ENCODE measurements at regions not wholly inside any gene's neighbourhood (a gene's known extent, or its start where the extent isn't known, plus 50 kb on each side); places are given as distances from the start of the nearest gene placed in this dataset.

DNA sequence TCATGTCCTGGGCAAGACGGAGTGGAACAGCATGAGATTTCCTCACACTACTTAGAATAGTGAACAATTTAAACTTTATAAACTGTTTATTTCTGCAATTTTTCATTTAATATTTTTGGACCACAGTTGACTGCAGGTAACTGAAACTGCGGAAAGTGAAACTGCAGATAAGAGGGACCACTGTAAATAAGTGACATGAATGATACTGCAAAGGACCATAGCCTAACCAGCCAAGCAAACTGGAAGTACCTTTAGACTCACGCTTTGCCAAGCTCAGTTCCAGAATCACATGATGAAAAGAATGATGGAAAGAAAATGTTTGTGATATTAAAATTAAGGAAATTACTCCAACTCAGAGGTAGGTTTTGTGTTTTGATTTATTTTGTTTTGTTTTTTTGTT, 94.6 kb upstream of the ITGA4 start:
- FAIRE-seq (no peak), DNase-seq (ENCODE audit: insufficient read length) (no peak)

DNA sequence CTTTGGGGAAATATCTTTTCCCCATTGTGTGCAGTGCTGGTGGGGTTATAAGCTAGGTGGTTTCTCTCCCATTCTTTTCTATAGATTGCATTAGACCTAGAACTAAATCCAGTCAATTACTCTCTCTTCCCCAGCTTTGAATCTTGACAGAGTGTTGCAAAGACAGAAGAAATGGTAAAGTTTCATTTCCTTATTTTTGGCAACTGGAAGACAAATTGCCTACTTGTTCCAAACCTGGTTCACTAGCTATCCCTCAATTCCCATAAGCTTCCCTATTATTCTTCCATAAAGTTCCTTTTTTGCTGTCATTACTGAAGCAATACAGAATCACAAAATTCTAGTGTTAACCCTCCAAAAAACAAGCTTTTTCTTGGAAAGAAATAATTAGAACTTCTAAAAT, 94.0 kb upstream of the ITGA4 start:
- DNase-seq (ENCODE audit: insufficient read length) (no peak), FAIRE-seq (peak; percentile 51)
- no peak for TF ChIP-seq POLR2AphosphoS5 (IDR thresholded peaks at IDR 0.05; ENCODE audit: low read depth, low read length)
- TF ChIP-seq POLR2A (IDR thresholded peaks at IDR 0.05; ENCODE audit: low read depth, low read length): no peak
- TF ChIP-seq TAF1 (IDR thresholded peaks at IDR 0.05; ENCODE audit: borderline replicate concordance, low read depth, low read length): no peak

More for the DNA sequence above, 94.6 kb upstream of the ITGA4 start:
- TF ChIP-seq POLR2AphosphoS5 (IDR thresholded peaks at IDR 0.05; ENCODE audit: low read depth, low read length) (no peak), POLR2A (IDR thresholded peaks at IDR 0.05; ENCODE audit: low read depth, low read length) (no peak), TAF1 (IDR thresholded peaks at IDR 0.05; ENCODE audit: borderline replicate concordance, low read depth, low read length) (no peak)

DNA sequence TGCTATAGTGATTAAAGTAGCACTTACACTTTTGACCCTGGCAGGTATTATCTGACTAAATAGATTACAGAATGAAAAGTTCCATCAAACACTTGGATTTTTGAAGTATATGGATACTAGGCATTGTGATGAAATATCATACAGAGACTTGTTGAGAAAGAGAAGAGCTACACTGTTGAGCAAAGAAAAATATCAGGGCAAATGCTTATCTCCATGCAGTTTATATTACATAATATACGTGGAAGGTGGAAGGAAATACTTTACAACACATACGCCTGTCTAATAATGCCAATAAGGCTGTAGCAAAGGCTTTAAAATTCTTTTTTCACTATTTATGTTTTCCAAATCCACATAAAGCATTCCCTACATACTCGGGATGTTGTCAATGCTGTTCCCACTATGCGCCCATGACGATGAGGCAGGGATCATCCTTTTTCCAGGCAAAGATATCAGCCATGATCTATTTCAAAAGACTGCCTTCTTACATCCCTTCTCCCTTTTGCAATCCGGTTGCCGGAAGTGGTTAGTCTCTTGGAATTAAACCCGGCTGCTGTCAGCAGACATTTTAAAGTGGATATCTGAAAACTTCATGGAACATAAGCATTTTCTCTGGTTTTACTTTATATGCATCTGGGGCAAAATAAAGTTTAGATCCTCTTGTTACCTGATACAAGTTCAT, 92.6 kb upstream of the ITGA4 start:
- no peak for DNase-seq (ENCODE audit: insufficient read length)
- no peak for FAIRE-seq
- no peak for TF ChIP-seq POLR2A (IDR thresholded peaks at IDR 0.05; ENCODE audit: low read depth, low read length)
- no peak for TF ChIP-seq TAF1 (IDR thresholded peaks at IDR 0.05; ENCODE audit: borderline replicate concordance, low read depth, low read length)
- no peak for TF ChIP-seq POLR2AphosphoS5 (IDR thresholded peaks at IDR 0.05; ENCODE audit: low read depth, low read length)

DNA sequence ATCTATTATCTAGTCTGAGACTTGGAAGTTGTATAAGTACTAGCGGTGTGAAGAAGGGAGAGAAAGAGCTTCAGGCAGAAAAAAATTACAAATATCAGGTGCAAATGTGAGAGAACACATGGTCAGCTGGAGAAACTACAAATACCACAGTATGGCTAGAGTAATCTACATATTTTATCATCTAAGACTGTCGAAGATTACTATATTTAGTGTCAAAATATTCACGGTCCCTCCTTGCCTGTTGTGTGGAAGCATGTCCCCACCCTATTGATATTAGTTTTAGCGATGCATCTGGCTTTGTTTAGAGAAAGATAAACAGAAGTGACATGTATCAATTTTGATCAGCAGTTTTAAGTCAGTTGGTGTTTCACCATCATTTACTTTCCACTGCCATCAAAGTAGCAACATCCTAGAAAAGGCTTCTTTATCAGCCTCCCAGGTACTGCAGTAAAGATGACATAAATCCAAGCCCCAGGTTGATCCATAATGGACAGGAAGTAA, 90.5 kb upstream of the ITGA4 start:
- DNase-seq (ENCODE audit: insufficient read length) (no peak), FAIRE-seq (peak; percentile 73)
- TF ChIP-seq POLR2A (IDR thresholded peaks at IDR 0.05; ENCODE audit: low read depth, low read length) (no peak), TAF1 (IDR thresholded peaks at IDR 0.05; ENCODE audit: borderline replicate concordance, low read depth, low read length) (no peak), POLR2AphosphoS5 (IDR thresholded peaks at IDR 0.05; ENCODE audit: low read depth, low read length) (no peak)

DNA sequence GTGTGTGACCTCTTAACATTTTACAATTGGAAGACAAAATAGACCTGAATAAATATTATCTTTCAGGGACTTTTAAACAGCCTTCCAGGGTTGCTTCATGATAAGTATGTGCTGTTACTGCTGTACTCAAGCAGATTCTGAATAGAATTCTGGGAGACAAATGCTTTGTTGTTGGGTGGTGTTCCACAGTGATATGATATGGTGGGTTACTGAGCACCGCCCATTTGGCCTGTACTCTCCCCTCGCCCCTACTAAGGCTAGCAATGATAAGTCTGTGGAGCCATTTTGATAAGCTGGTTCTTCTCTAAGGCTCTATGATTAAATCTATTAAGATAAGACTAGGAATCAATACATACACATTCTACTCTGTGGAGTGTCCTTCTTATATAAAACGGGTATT, 89.8 kb upstream of the ITGA4 start:
- TF ChIP-seq POLR2A (IDR thresholded peaks at IDR 0.05; ENCODE audit: low read depth, low read length): no peak
- TF ChIP-seq TAF1 (IDR thresholded peaks at IDR 0.05; ENCODE audit: borderline replicate concordance, low read depth, low read length): no peak
- no peak for TF ChIP-seq POLR2AphosphoS5 (IDR thresholded peaks at IDR 0.05; ENCODE audit: low read depth, low read length)
- DNase-seq (ENCODE audit: insufficient read length) (no peak), FAIRE-seq (no peak)

DNA sequence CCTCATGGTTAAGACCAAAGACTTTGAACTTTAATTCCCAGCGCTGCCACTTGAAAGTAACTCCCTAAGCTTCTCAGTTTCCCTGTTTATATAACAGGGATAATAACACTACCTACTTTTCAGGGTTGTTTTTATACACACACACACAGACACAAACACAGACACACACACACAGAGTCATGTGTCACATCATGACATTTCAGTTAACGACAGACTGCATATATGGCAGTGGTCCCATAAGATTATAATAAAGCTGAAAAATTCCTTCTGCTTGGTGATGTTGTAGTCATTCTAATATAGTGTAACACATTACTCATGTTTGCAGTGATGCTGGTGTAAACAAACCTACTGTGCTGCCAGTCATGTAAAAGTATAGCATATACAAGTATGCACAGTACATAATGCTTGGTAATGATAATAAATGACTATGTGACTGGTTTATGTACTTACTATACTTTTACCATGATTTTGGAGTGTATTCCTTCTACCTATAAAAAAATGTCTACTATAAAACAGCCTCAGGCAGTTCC, 89.2 kb upstream of the ITGA4 start:
- FAIRE-seq: peak; percentile 71
- TF ChIP-seq POLR2AphosphoS5 (IDR thresholded peaks at IDR 0.05; ENCODE audit: low read depth, low read length): no peak
- TF ChIP-seq POLR2A (IDR thresholded peaks at IDR 0.05; ENCODE audit: low read depth, low read length): no peak
- no peak for TF ChIP-seq TAF1 (IDR thresholded peaks at IDR 0.05; ENCODE audit: borderline replicate concordance, low read depth, low read length)
- no peak for DNase-seq (ENCODE audit: insufficient read length)

DNA sequence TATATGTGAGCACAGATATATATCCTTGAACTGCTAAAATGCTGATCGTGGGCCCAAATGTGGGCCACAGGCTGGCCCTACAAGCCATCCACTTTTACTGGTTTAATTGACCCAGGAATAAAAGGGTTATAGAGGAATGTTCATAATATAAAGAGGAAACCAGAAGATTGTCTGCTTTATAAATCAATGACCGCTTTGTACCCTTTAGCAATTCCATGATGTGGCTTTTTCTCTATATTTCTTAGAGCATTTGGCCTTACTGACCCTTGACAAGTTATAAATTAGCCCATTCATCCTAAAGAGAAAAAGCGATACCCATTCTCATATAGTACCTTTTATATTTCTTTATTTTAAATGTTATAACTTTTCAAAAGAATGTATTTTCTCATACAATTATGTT, 87.1 kb upstream of the ITGA4 start:
- TF ChIP-seq TAF1 (IDR thresholded peaks at IDR 0.05; ENCODE audit: borderline replicate concordance, low read depth, low read length) (no peak), POLR2AphosphoS5 (IDR thresholded peaks at IDR 0.05; ENCODE audit: low read depth, low read length) (no peak), POLR2A (IDR thresholded peaks at IDR 0.05; ENCODE audit: low read depth, low read length) (no peak)
- no peak for FAIRE-seq
- DNase-seq (ENCODE audit: insufficient read length): no peak

DNA sequence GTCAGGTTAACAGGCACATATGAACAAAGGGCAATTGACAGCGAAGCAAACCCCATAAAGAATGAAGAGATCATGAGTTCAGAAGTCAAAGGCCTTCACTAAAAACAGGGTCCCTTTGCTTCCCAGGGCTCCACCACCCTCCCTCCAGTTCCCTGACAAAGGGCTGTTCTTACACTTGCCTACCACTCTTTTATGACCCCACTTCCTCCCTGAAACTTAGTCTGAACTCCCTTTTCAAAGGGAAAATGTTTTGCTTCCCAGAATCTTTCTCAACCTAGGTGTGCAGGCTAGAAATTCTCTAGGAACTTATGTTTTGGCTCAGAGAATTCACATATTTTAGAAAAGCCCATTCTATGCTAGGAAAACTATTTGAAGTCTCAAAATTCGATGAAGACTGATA, 86.0 kb upstream of the ITGA4 start:
- TF ChIP-seq TAF1 (IDR thresholded peaks at IDR 0.05; ENCODE audit: borderline replicate concordance, low read depth, low read length): no peak
- TF ChIP-seq POLR2AphosphoS5 (IDR thresholded peaks at IDR 0.05; ENCODE audit: low read depth, low read length): no peak
- TF ChIP-seq POLR2A (IDR thresholded peaks at IDR 0.05; ENCODE audit: low read depth, low read length): no peak
- no peak for DNase-seq (ENCODE audit: insufficient read length)
- no peak for FAIRE-seq

DNA sequence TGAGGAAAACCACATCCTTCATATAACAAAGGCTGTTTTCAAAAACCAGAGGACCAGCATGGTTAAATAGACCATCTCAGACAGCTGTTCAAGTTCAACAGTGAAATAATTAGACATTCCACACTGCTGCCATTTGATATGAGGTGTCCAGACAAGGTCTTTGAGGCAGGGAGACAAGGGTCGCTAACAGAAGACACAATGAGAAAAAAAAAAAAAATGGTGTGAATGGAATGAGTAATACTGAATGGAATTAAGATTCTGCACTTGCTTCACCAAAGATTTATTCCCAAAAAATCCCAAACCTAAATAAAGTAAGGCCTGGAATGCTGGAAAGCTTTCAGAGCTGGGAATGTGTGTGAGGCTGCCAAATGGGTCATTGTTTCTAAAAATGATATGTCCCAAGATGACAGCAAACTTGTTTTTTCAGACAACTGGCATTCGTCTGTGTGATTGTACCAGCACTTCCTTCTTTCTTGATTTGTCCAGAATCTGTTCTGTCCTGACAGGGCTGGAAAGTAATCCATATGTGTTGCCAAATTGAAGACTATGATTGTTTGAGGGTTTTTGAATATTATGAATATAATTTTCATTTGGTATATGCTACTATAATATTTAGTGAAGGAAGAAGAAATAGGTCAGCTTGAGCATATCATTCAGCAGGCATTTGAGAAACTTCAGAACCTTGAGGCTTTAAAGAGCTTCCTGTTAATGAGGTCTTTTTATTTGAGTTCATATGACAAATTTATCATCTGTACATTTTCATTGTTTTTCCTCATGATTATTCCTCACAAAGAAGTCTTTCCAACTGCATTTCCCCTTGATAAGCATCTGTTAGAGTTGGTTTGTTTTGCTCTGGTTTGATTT, 85.2 kb upstream of the ITGA4 start:
- no peak for TF ChIP-seq POLR2AphosphoS5 (IDR thresholded peaks at IDR 0.05; ENCODE audit: low read depth, low read length)
- no peak for TF ChIP-seq POLR2A (IDR thresholded peaks at IDR 0.05; ENCODE audit: low read depth, low read length)
- TF ChIP-seq TAF1 (IDR thresholded peaks at IDR 0.05; ENCODE audit: borderline replicate concordance, low read depth, low read length): no peak
- FAIRE-seq (peak; percentile 24), DNase-seq (ENCODE audit: insufficient read length) (no peak)

DNA sequence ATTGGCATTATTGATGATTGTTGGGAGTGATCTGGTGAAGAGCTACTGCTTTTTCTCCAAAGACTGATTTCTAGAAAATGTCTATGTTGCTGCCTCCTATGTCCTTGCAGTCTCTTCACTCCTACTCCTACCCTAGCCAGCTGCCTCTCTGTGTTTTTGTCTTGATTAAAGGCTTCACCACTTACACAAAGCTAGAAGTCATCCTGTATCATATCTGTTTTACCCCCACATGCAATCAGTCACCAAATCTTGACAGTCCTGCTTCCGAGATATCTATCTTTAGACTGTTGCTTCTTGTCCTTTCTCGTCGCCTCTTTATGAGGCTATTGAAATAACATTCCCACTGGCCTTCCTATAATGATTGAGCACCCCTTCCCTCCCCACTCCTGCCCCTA, 84.5 kb upstream of the ITGA4 start:
- DNase-seq (ENCODE audit: insufficient read length): no peak
- no peak for FAIRE-seq
- TF ChIP-seq POLR2A (IDR thresholded peaks at IDR 0.05; ENCODE audit: low read depth, low read length) (no peak), POLR2AphosphoS5 (IDR thresholded peaks at IDR 0.05; ENCODE audit: low read depth, low read length) (no peak), TAF1 (IDR thresholded peaks at IDR 0.05; ENCODE audit: borderline replicate concordance, low read depth, low read length) (no peak)

DNA sequence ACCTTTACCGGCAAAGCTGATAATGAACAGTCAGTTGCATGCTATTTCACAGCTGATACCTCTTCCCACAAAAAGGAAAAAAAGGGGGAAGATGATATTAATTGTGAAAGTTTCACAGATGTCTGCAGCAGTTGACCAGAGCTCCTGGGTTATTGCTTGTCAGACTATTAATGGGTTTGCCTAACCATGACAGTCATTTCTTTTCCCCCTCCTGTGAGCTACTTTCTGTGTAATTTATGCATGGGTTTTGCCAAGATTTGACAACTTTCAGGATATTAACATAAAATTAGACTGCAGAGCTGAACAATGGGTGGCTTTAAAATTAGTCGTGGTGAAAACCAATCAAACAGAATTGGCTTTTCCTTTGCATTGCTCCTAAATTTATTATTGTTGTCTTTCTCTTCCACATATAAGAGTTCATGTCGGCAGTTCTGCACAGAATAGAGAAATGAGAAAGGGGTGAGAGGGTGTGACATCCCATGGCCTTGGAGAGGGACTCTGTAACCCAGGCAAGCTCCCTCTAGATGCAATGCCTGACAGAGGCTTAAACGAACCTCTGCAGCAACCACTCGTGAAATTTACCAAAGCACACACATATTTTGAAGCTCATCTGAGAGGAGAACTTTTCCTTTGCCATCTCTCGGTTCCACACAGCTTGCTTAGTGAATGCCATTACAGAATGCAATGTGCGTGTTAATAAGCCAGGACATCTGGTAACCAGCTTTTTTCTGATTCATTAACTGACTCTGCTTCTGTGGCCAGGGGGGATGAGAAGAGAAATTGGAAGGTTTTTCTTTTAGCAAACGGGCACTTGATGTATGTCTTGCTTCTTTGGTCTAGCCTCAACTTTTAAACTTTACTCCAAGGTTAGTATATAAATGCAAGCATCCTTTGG, 82.2 kb upstream of the ITGA4 start:
- DNase-seq (ENCODE audit: insufficient read length): no peak
- no peak for TF ChIP-seq TAF1 (IDR thresholded peaks at IDR 0.05; ENCODE audit: borderline replicate concordance, low read depth, low read length)
- TF ChIP-seq POLR2AphosphoS5 (IDR thresholded peaks at IDR 0.05; ENCODE audit: low read depth, low read length): no peak
- TF ChIP-seq POLR2A (IDR thresholded peaks at IDR 0.05; ENCODE audit: low read depth, low read length): no peak
- peak; percentile 93 for FAIRE-seq

All from GM12892 (cell line).